ENCODE measurements at regions not wholly inside any gene's neighbourhood (a gene's known extent, or its start where the extent isn't known, plus 50 kb on each side); places are given as distances from the start of the nearest gene placed in this dataset.

DNA sequence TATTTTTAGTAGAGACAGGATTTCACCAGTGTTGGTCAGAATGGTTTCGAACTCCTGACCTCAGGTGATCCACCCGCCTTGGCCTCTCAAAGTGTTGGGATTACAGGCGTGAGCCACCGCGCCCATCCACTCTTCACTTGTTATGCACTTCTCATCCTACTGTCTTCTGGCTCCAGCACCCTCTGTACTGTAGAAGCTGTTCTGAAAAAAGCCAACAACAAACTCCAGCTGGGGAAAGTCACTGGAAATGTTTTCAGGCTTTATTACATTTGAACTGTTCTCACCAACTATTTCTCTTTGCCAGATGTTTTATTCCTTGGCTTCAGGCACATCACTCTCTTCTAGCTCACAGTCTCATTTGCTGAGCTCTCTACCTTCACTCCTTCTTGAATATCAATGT, 122.5 kb upstream of the EGR2 start:
- H3K4me1 ChIP-seq (ENCODE audit: low read length), result no peaks in the 10 kb centered on the region
- TF ChIP-seq CTCF (IDR thresholded peaks at IDR 0.05; ENCODE audit: low read length) (no peak), EZH2phosphoT487 (IDR thresholded peaks at IDR 0.05; ENCODE audit: low read length) (no peak), EZH2 (optimal IDR thresholded peaks at IDR 0.05; ENCODE audit: low read depth, low read length) (no peak)
- H3F3A ChIP-seq (ENCODE audit: insufficient read depth, low read length), result no peaks in the 10 kb centered on the region
- H2AFZ ChIP-seq (ENCODE audit: low read length), result no peak overlapping the region
- no peak overlapping the region for H3K9ac ChIP-seq (ENCODE audit: low read length)
- no peaks in the 10 kb centered on the region for H3K36me3 ChIP-seq (replicated peaks; ENCODE audit: insufficient read depth, low read length)
- H3K4me3 ChIP-seq (ENCODE audit: low read length), result no peak overlapping the region
- no peak for DNase-seq
- no peaks in the 10 kb centered on the region for H3K27me3 ChIP-seq (replicated peaks; ENCODE audit: insufficient read depth, low read length)
- no peaks in the 10 kb centered on the region for H3K9me3 ChIP-seq (replicated peaks; ENCODE audit: insufficient read depth, low read length)
- H4K20me1 ChIP-seq (ENCODE audit: insufficient read depth, low read length), result no peaks in the 10 kb centered on the region
- no peak overlapping the region for H3K4me2 ChIP-seq (ENCODE audit: low read depth, low read length)
- no peak overlapping the region for H3K27ac ChIP-seq (ENCODE audit: low read length)
- no peaks in the 10 kb centered on the region for H3K9me2 ChIP-seq (replicated peaks; ENCODE audit: insufficient read depth, low read length)
- no peaks in the 10 kb centered on the region for H3K79me2 ChIP-seq (ENCODE audit: low read length)

DNA sequence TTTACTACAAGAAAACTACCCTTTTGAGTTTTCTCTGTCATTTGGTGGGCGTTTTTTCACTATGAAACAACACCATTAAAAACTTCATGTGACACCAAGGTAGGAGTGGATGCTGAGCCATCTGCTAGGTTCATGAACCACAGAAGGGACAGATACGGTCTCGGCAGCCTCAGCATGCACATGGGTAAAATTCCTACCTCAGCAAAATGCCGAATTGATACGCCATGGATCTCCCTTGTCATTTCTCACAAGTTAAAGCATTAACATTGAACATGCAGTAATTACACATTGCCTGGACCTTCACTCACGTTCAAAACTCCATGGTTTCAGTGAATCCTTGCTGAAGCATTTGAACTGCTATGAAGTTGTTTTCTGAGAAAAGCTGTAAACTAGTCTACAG, 121.5 kb upstream of the EGR2 start:
- Histone ChIP-seq H3K4me1 (ENCODE audit: low read length) (no peaks in the 10 kb centered on the region), H3K27ac (ENCODE audit: low read length) (no peak overlapping the region), H3K9ac (ENCODE audit: low read length) (no peak overlapping the region), H3K9me3 (replicated peaks; ENCODE audit: insufficient read depth, low read length) (no peaks in the 10 kb centered on the region), H4K20me1 (ENCODE audit: insufficient read depth, low read length) (no peaks in the 10 kb centered on the region), H3K4me2 (ENCODE audit: low read depth, low read length) (no peak overlapping the region), H3K79me2 (ENCODE audit: low read length) (no peaks in the 10 kb centered on the region), H2AFZ (ENCODE audit: low read length) (no peak overlapping the region), H3K9me2 (replicated peaks; ENCODE audit: insufficient read depth, low read length) (no peaks in the 10 kb centered on the region), H3F3A (ENCODE audit: insufficient read depth, low read length) (no peaks in the 10 kb centered on the region), H3K36me3 (replicated peaks; ENCODE audit: insufficient read depth, low read length) (no peaks in the 10 kb centered on the region), H3K4me3 (ENCODE audit: low read length) (no peak overlapping the region), H3K27me3 (replicated peaks; ENCODE audit: insufficient read depth, low read length) (no peaks in the 10 kb centered on the region)
- TF ChIP-seq CTCF (IDR thresholded peaks at IDR 0.05; ENCODE audit: low read length), result no peak
- no peak for TF ChIP-seq EZH2phosphoT487 (IDR thresholded peaks at IDR 0.05; ENCODE audit: low read length)
- no peak for TF ChIP-seq EZH2 (optimal IDR thresholded peaks at IDR 0.05; ENCODE audit: low read depth, low read length)
- no peak for DNase-seq

GRCh38 chr10:62935022-62935421, 118.9 kb upstream of the EGR2 start:
- no peak for DNase-seq
- Histone ChIP-seq H3K9me3 (replicated peaks; ENCODE audit: insufficient read depth, low read length) (no peaks in the 10 kb centered on the region), H3K9me2 (replicated peaks; ENCODE audit: insufficient read depth, low read length) (no peaks in the 10 kb centered on the region), H3K79me2 (ENCODE audit: low read length) (no peaks in the 10 kb centered on the region), H2AFZ (ENCODE audit: low read length) (no peak overlapping the region), H3K36me3 (replicated peaks; ENCODE audit: insufficient read depth, low read length) (no peaks in the 10 kb centered on the region), H3K27me3 (replicated peaks; ENCODE audit: insufficient read depth, low read length) (no peaks in the 10 kb centered on the region), H3K4me2 (ENCODE audit: low read depth, low read length) (no peak overlapping the region), H4K20me1 (ENCODE audit: insufficient read depth, low read length) (no peaks in the 10 kb centered on the region), H3K4me1 (ENCODE audit: low read length) (no peaks in the 10 kb centered on the region), H3K4me3 (ENCODE audit: low read length) (no peak overlapping the region), H3K9ac (ENCODE audit: low read length) (no peak overlapping the region), H3F3A (ENCODE audit: insufficient read depth, low read length) (no peaks in the 10 kb centered on the region), H3K27ac (ENCODE audit: low read length) (no peak overlapping the region)
- TF ChIP-seq EZH2 (optimal IDR thresholded peaks at IDR 0.05; ENCODE audit: low read depth, low read length) (no peak), CTCF (IDR thresholded peaks at IDR 0.05; ENCODE audit: low read length) (no peak), EZH2phosphoT487 (IDR thresholded peaks at IDR 0.05; ENCODE audit: low read length) (no peak)
